BE2C (cell line): ENCODE measurements at regions not wholly inside any gene's neighbourhood (a gene's known extent, or its start where the extent isn't known, plus 50 kb on each side); places are given as distances from the start of the nearest gene placed in this dataset.

Experiments
- DNase-seq: peaks from one replicate; pipeline ENCODE4 v3.0.0-alpha.2; 2020
- H3K27me3 ChIP-seq: fragments of 250-450 bp; sonication (Bioruptor Pico); 2 replicates; pipeline ENCODE4 v1.5.1; 2020; ENCODE audit warnings: mild to moderate bottlenecking
- H3K36me3 ChIP-seq: fragments of 250-450 bp; sonication (Bioruptor Pico); 2 replicates; pipeline ENCODE4 v1.5.1; 2020; ENCODE audit warnings: mild to moderate bottlenecking
- H3K4me1 ChIP-seq: fragments of 250-450 bp; sonication (Bioruptor Pico); 2 replicates; pipeline ENCODE4 v1.5.1; 2020
- H3K4me3 ChIP-seq: 2 replicates; pipeline ENCODE4 v1.5.1; 2011; ENCODE audit warnings: low read depth, low read length
- H3K9me3 ChIP-seq: fragments of 250-450 bp; sonication (Bioruptor Pico); 2 replicates; pipeline ENCODE4 v1.5.1; 2020
- TF ChIP-seq, protein P1 (sequence below): IDR thresholded peaks from 2 replicates; pipeline ENCODE4 v1.5.1; 2012; ENCODE audit warnings: mild to moderate bottlenecking, low read depth, low read length

DNA sequence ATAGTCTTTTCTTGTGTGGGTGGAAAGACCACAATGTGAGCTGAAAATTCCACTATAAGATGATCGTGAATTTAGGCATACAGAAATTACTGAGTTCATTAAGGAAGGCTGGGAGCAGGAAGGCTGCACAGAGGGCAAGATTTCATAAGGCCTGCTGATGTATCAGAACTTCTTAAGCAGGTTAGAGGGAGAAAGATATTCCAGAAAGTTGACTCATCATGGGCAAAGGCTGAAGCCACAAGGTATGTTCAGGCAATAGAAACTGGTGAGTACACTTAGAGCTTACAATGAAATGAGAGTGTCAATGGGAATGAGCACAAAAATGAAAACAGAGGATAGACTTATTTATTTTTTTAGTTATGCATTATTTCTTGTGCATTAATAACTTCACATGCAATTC is 618.6 kb downstream of the CBLN4 start:
- Histone ChIP-seq H3K4me3 (no peak overlapping the region), H3K9me3 (no peaks in the 10 kb centered on the region), H3K4me1 (no peaks in the 10 kb centered on the region), H3K27me3 (no peaks in the 10 kb centered on the region), H3K36me3 (no peaks in the 10 kb centered on the region)
- no peak for DNase-seq
- TF ChIP-seq, protein P1, sequence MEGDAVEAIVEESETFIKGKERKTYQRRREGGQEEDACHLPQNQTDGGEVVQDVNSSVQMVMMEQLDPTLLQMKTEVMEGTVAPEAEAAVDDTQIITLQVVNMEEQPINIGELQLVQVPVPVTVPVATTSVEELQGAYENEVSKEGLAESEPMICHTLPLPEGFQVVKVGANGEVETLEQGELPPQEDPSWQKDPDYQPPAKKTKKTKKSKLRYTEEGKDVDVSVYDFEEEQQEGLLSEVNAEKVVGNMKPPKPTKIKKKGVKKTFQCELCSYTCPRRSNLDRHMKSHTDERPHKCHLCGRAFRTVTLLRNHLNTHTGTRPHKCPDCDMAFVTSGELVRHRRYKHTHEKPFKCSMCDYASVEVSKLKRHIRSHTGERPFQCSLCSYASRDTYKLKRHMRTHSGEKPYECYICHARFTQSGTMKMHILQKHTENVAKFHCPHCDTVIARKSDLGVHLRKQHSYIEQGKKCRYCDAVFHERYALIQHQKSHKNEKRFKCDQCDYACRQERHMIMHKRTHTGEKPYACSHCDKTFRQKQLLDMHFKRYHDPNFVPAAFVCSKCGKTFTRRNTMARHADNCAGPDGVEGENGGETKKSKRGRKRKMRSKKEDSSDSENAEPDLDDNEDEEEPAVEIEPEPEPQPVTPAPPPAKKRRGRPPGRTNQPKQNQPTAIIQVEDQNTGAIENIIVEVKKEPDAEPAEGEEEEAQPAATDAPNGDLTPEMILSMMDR = no peak

DNA sequence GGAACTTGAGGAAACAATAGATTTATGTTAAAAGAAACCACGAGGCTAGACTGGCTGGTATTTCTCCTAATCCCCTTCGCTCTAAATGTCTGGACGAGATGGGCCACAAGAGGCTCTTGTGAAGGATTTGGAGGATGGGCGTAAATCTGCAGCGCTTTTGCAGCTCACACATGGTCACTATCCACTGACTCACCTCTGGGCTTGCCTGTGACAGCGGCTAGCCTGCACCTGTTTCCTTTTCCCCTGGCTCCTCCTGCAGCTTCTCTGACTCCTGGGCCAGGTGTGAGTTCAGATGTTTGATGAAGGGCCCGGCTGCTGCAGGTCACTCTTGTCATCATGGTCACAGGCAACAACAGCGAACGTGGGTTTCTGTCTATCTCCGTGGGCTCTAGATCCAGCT is 629.4 kb downstream of the CBLN4 start:
- TF ChIP-seq, protein P1 = no peak
- no peaks in the 10 kb centered on the region for H3K4me1 ChIP-seq
- H3K36me3 ChIP-seq = no peaks in the 10 kb centered on the region
- H3K4me3 ChIP-seq = no peak overlapping the region
- no peak for DNase-seq
- no peaks in the 10 kb centered on the region for H3K27me3 ChIP-seq
- no peaks in the 10 kb centered on the region for H3K9me3 ChIP-seq

DNA sequence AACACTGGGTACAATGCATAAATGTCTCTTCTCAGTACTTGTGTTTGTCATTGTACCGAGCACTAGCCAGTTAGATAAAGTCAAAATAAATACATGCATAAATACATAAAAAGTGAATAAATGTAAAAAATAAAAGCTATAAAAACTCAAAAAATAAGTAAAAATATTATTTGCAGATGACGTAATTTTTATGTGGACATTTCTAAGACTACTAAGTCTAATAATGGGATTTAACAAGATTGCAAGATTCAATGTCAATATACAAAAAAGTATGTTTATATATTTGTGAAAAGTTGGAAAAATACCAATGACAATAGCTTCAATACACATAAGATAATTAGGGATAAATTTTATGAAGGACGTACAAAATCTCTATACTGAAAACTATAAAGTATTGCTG is 639.6 kb downstream of the CBLN4 start:
- Histone ChIP-seq H3K27me3 (no peaks in the 10 kb centered on the region), H3K9me3 (no peaks in the 10 kb centered on the region), H3K4me3 (no peak overlapping the region), H3K4me1 (no peaks in the 10 kb centered on the region), H3K36me3 (no peaks in the 10 kb centered on the region)
- TF ChIP-seq, protein P1 = no peak
- no peak for DNase-seq

DNA sequence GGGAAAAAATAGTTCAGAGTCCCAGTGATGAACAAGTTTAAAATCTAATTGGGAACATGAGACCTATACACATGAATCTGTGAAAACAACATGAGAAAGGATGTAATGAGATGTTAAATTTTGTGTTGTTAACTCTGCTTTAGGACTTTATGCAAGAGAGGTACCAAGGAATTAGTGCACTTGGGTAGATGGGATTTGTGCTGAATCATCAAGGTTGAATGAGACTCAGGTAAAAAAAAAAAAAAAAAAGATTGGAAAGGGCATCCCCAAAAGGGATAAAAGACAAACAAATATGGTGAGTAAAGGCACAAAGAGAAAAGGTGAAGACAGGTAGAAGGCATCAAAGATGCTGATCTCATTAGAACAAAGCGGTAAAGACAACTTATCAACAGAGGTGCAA is 644.4 kb downstream of the CBLN4 start:
- no peaks in the 10 kb centered on the region; the same call in 1 of the 2 replicates for H3K27me3 ChIP-seq
- no peak overlapping the region for H3K4me3 ChIP-seq
- no peaks in the 10 kb centered on the region for H3K4me1 ChIP-seq
- TF ChIP-seq, protein P1 = no peak
- H3K36me3 ChIP-seq = no peaks in the 10 kb centered on the region
- H3K9me3 ChIP-seq = no peaks in the 10 kb centered on the region
- no peak for DNase-seq

DNA sequence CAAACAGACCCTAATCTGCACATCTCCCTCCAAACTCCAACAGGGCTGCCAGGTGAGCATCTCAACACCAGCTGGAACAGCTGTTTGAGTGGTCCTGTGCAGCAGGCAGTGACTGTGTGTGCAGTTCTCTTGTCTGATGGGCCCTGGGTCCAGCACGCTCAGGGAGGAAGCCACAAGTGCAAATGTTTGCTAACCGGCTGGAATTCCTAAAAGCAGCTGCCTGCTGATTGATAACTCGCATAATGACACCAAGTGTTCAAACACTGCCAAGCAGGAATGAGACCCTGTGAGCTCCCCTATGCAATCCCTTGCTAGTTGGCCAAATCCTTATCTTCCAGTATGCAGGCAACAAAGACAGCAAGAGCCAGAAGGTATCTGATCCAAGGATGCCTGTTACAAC is 650.6 kb downstream of the CBLN4 start:
- Histone ChIP-seq H3K4me1 (no peaks in the 10 kb centered on the region), H3K36me3 (no peaks in the 10 kb centered on the region), H3K9me3 (no peaks in the 10 kb centered on the region), H3K4me3 (no peak overlapping the region), H3K27me3 (no peaks in the 10 kb centered on the region; the same call in 1 of the 2 replicates)
- DNase-seq = no peak
- TF ChIP-seq, protein P1 = no peak

DNA sequence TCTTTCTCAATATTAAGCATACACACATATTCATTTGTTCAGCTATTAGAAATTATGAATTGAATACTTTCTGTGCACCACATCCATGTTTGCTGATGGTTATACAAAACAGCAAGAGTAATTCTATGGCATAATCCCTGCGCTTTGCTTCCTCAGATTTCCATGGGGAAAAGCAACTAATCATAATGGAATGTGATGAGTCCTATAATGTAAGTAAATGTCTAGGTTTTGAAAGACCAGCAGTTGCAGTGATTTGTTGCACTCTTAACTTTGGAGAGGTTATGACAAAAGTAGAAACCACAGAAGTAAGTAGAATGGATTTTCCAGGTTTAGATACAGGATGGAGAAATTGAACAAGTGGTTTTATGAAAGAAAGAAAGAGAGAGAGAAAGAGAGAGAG is 652.1 kb downstream of the CBLN4 start:
- H3K27me3 ChIP-seq = no peaks in the 10 kb centered on the region; the same call in 1 of the 2 replicates
- no peak overlapping the region for H3K4me3 ChIP-seq
- TF ChIP-seq, protein P1 = no peak
- H3K9me3 ChIP-seq = no peaks in the 10 kb centered on the region
- H3K36me3 ChIP-seq = no peaks in the 10 kb centered on the region
- no peak for DNase-seq
- H3K4me1 ChIP-seq = no peaks in the 10 kb centered on the region
